H1 (cell line): ENCODE measurements at regions not wholly inside any gene's neighbourhood (a gene's known extent, or its start where the extent isn't known, plus 50 kb on each side); places are given as distances from the start of the nearest gene placed in this dataset.

Experiments used
- CTCF ChIA-PET: fragments of 300-600 bp; sonication (Branson Sonifier 250); formaldehyde crosslinking; loops from one replicate; lab custom pipeline; 2021; ENCODE audit not compliant: partially characterized antibody; lab: Charles Lee
- POLR2A ChIA-PET: fragments of 300-600 bp; sonication (Branson Sonifier 250); formaldehyde crosslinking; loops from one replicate; lab custom pipeline; 2021; ENCODE audit warnings: inconsistent platforms; ENCODE audit not compliant: partially characterized antibody; lab: Charles Lee
- DNase-seq, 2 experiments: peaks; one replicate each; pipeline versions ENCODE4 v3.0.0 to v3.0.0-alpha.2; 2010 to 2022; ENCODE audit warnings: low spot score in 2 of 2, low read depth in 1 of 2, mixed read lengths in 1 of 2
- FAIRE-seq: peaks from 2 replicates; lab custom pipeline; 2011; peaks lifted over from hg19 to GRCh38; lab: Jason Lieb, UNC
- H2AFZ ChIP-seq: 2 replicates; pipeline ENCODE4 v1.8.1; 2012; ENCODE audit warnings: low read length, inconsistent platforms
- H2AK5ac ChIP-seq: 2 replicates; pipeline ENCODE4 v1.6.1; 2013; ENCODE audit warnings: low read depth, low read length
- H2BK120ac ChIP-seq: replicated peaks from 2 replicates; pipeline ENCODE3; 2013; ENCODE audit warnings: low read depth, low read length, inconsistent platforms
- H2BK12ac ChIP-seq: 2 replicates; pipeline ENCODE4 v1.6.1; 2013; ENCODE audit warnings: low read depth, low read length
- H2BK15ac ChIP-seq: 2 replicates; pipeline ENCODE4 v1.6.1; 2013; ENCODE audit warnings: low read length
- H2BK20ac ChIP-seq: 2 replicates; pipeline ENCODE4 v1.6.1; 2013; ENCODE audit warnings: low read length
- H2BK5ac ChIP-seq: 2 replicates; pipeline ENCODE4 v1.6.1; 2013; ENCODE audit warnings: low read depth, low read length
- H3K14ac ChIP-seq: 2 replicates; pipeline ENCODE4 v1.6.1; 2013; ENCODE audit warnings: inconsistent platforms; ENCODE audit not compliant: insufficient read length
- H3K18ac ChIP-seq: 2 replicates; pipeline ENCODE4 v1.6.1; 2013; ENCODE audit warnings: low read length; ENCODE audit errors: extremely low read depth
- H3K23ac ChIP-seq: 2 replicates; pipeline ENCODE4 v1.6.1; 2013; ENCODE audit warnings: inconsistent platforms; ENCODE audit not compliant: insufficient read length
- H3K23me2 ChIP-seq: 2 replicates; pipeline ENCODE4 v1.6.1; 2013; ENCODE audit warnings: low read depth, low read length
- H3K27ac ChIP-seq: 2 replicates; pipeline ENCODE4 v1.6.1; 2011; ENCODE audit warnings: low read depth, low read length, inconsistent platforms
- H3K27me3 ChIP-seq, 4 experiments: replicated peaks in 1 of 4; 1 replicate in 1 of 4; 2 replicates in 3 of 4; pipeline versions ENCODE4 v1.6.1 to v1.8.1; 2011 to 2013; ENCODE audit warnings: low read length in 3 of 4, mild to moderate bottlenecking in 3 of 4, inconsistent platforms in 2 of 4, mixed read lengths in 2 of 4, moderate library complexity in 1 of 4; ENCODE audit not compliant: control insufficient read depth in 3 of 4, insufficient read depth in 3 of 4; ENCODE audit errors: extremely low read depth in 1 of 4
- H3K36me3 ChIP-seq, 4 experiments: 2 replicates each; pipeline versions ENCODE4 v1.6.1 to v1.8.1; 2011 to 2013; ENCODE audit warnings: mild to moderate bottlenecking in 4 of 4, low read length in 3 of 4, moderate library complexity in 2 of 4, control low read depth in 1 of 4, inconsistent platforms in 1 of 4; ENCODE audit not compliant: insufficient read depth in 4 of 4, control insufficient read depth in 2 of 4
- H3K4ac ChIP-seq: replicated peaks from 2 replicates; pipeline ENCODE3; 2013; ENCODE audit warnings: low read length, low read depth, mixed read lengths, inconsistent platforms; ENCODE audit not compliant: insufficient read length
- H3K4me1 ChIP-seq, 4 experiments: replicated peaks in 1 of 4; 1 replicate in 1 of 4; 2 replicates in 3 of 4; pipeline versions ENCODE4 v1.6.1 to v1.8.1; 2011 to 2013; ENCODE audit warnings: low read length in 3 of 4, inconsistent platforms in 2 of 4, mixed read lengths in 1 of 4; ENCODE audit not compliant: insufficient read depth in 4 of 4, control insufficient read depth in 3 of 4
- H3K4me2 ChIP-seq, 2 experiments: 2 replicates each; pipeline versions ENCODE4 v1.6.1 to v1.8.1; 2011 to 2013; ENCODE audit warnings: low read depth in 2 of 2, low read length in 2 of 2, control low read depth in 1 of 2, inconsistent platforms in 1 of 2, mild to moderate bottlenecking in 1 of 2; ENCODE audit not compliant: insufficient read depth in 1 of 2
- H3K4me3 ChIP-seq, 4 experiments: fragments of 200-600, 300-600 bp in 1 of 4; sonication (generic), shearing (Covaris generic), sonication (Bioruptor Twin) in 1 of 4; 2 replicates each; pipeline versions ENCODE4 v1.5.1 to v1.8.1; 2011 to 2016; ENCODE audit warnings: low read length in 4 of 4, low read depth in 3 of 4, control low read depth in 2 of 4, inconsistent platforms in 2 of 4, mild to moderate bottlenecking in 2 of 4, mixed read lengths in 1 of 4, moderate library complexity in 1 of 4; ENCODE audit not compliant: insufficient read depth in 2 of 4; ENCODE audit errors: extremely low read depth in 1 of 4
- H3K56ac ChIP-seq: replicated peaks from 2 replicates; pipeline ENCODE3; 2013; ENCODE audit warnings: low read depth, mild to moderate bottlenecking, mixed read lengths, low read length, inconsistent platforms; ENCODE audit not compliant: insufficient read length
- H3K79me1 ChIP-seq: 2 replicates; pipeline ENCODE4 v1.6.1; 2013; ENCODE audit warnings: low read depth, low read length, control low read depth
- H3K79me2 ChIP-seq, 2 experiments: 2 replicates each; pipeline versions ENCODE4 v1.6.1 to v1.8.1; 2012 to 2013; ENCODE audit warnings: low read length in 2 of 2, mild to moderate bottlenecking in 2 of 2, inconsistent platforms in 1 of 2; ENCODE audit not compliant: insufficient read depth in 2 of 2, control insufficient read depth in 1 of 2
- H3K9ac ChIP-seq, 4 experiments: replicated peaks in 1 of 4; 1 replicate in 1 of 4; 2 replicates in 3 of 4; pipeline versions ENCODE4 v1.6.1 to v1.8.1; 2011 to 2013; ENCODE audit warnings: low read depth in 3 of 4, low read length in 3 of 4, control low read depth in 2 of 4, mild to moderate bottlenecking in 2 of 4, moderate library complexity in 2 of 4, inconsistent platforms in 1 of 4; ENCODE audit errors: extremely low read depth in 1 of 4
- H3K9me3 ChIP-seq, 2 experiments: 2 replicates each; pipeline versions ENCODE4 v1.6.1 to v1.8.1; 2012 to 2013; ENCODE audit warnings: mild to moderate bottlenecking in 2 of 2, moderate library complexity in 2 of 2, control low read depth in 1 of 2, inconsistent platforms in 1 of 2, low read depth in 1 of 2, low read length in 1 of 2, mixed read lengths in 1 of 2; ENCODE audit not compliant: insufficient read depth in 2 of 2
- H4K20me1 ChIP-seq, 2 experiments: replicated peaks in 1 of 2; 2 replicates each; pipeline versions ENCODE3 to v1.8.1; 2011 to 2013; ENCODE audit warnings: inconsistent platforms in 2 of 2, low read length in 2 of 2, mild to moderate bottlenecking in 1 of 2; ENCODE audit not compliant: insufficient read depth in 2 of 2, control insufficient read depth in 1 of 2
- H4K5ac ChIP-seq: 2 replicates; pipeline ENCODE4 v1.6.1; 2013; ENCODE audit warnings: low read length, low read depth, mixed read lengths, inconsistent platforms; ENCODE audit not compliant: insufficient read length
- H4K8ac ChIP-seq: 2 replicates; pipeline ENCODE4 v1.8.0; 2013; ENCODE audit warnings: mild to moderate bottlenecking, moderate library complexity, low read length, inconsistent platforms; ENCODE audit not compliant: insufficient read depth; ENCODE audit errors: extremely low read depth
- H4K91ac ChIP-seq: replicated peaks from 2 replicates; pipeline ENCODE3; 2013; ENCODE audit warnings: low read length, mixed read lengths, inconsistent platforms; ENCODE audit not compliant: insufficient read length
- GTF2F1 ChIP-seq: IDR thresholded peaks from 2 replicates; pipeline ENCODE4 v1.6.1; 2012; ENCODE audit warnings: low read depth, low read length, improper control_type of control experiment, borderline replicate concordance
- USF2 ChIP-seq: IDR thresholded peaks from 2 replicates; pipeline ENCODE4 v1.6.1; 2011; ENCODE audit warnings: low read length, improper control_type of control experiment

GRCh38 chr4:98733601-98734000 is 75.2 kb upstream of the TSPAN5 start:
- POLR2A ChIA-PET, result no interaction called here

More at GRCh38 chr4:98733601-98734000, 75.2 kb upstream of the TSPAN5 start:
- DNase-seq (no peak), FAIRE-seq (no peak)
- Histone ChIP-seq H4K5ac (no peak overlapping the region), H3K27me3 (no peaks in the 10 kb centered on the region), H3K23me2 (no peaks in the 10 kb centered on the region), H3K36me3 (no peaks in the 10 kb centered on the region), H2BK5ac (no peak overlapping the region), H4K91ac (no peak overlapping the region), H2BK15ac (no peak overlapping the region), H4K8ac (no peak overlapping the region), H3K14ac (no peak overlapping the region), H4K20me1 (no peaks in the 10 kb centered on the region), H3K27ac (no peak overlapping the region), H3K79me1 (no peaks in the 10 kb centered on the region), H2BK120ac (no peak overlapping the region), H3K4me1 (no peaks in the 10 kb centered on the region), H3K18ac (no peak overlapping the region), H3K79me2 (no peaks in the 10 kb centered on the region), H2AK5ac (no peak overlapping the region), H3K4me3 (no peak overlapping the region), H3K9ac (no peak overlapping the region), H3K4me2 (no peak overlapping the region), H3K4ac (no peak overlapping the region), H3K9me3 (no peaks in the 10 kb centered on the region), H3K56ac (no peak overlapping the region), H2BK12ac (no peak overlapping the region), H3K23ac (no peak overlapping the region), H2AFZ (no peak overlapping the region), H2BK20ac (no peak overlapping the region)
- CTCF ChIA-PET, result no interaction called here
- TF ChIP-seq GTF2F1 (no peak), USF2 (no peak)
